GM12878 (cell line): ENCODE measurements at regions not wholly inside any gene's neighbourhood (a gene's known extent, or its start where the extent isn't known, plus 50 kb on each side); places are given as distances from the start of the nearest gene placed in this dataset.

Experiments used
- ATAC-seq: fragments of 200-7000 bp; cut with Tn5 transposase; 3 replicates; pipeline ENCODE4 v1.9.1; 2020; ENCODE audit warnings: mild to moderate bottlenecking, moderate library complexity
- BruUV-seq: library from RNA; stranded (reverse); fragments of 400-500 nt; replicated peaks from 2 replicates; lab custom pipeline; 2021; lab: Mats Ljungman, UMichigan
- CTCF ChIA-PET: fragments of 300-600 bp; sonication (Branson Sonifier 250); formaldehyde crosslinking; extraction: SDS; loops from one replicate; lab custom pipeline; 2021; ENCODE audit warnings: inconsistent platforms; lab: Yijun Ruan, JAX
- POLR2A ChIA-PET: fragments of 350-600 bp; formaldehyde crosslinking; extraction: SDS; loops from one replicate; lab custom pipeline; 2021; ENCODE audit warnings: inconsistent platforms; lab: Charles Lee
- RAD21 ChIA-PET: fragments of 300-600 bp; sonication (Branson Sonifier 250); formaldehyde crosslinking; loops from one replicate; lab custom pipeline; 2023; ENCODE audit warnings: antibody characterized with exemption; ENCODE audit not compliant: unreplicated experiment; lab: Charles Lee
- SMC1A ChIA-PET: fragments of 300-600 bp; sonication (Branson Sonifier 250); formaldehyde crosslinking; loops from one replicate; lab custom pipeline; 2023; ENCODE audit not compliant: unreplicated experiment, uncharacterized antibody; lab: Charles Lee
- DNase-seq: peaks from one replicate; pipeline ENCODE4 v3.0.0-alpha.2; 2011; ENCODE audit warnings: low read depth, low spot score
- FAIRE-seq: peaks from 3 replicates; lab custom pipeline; 2011; peaks lifted over from hg19 to GRCh38; lab: Jason Lieb, UNC
- H2AFZ ChIP-seq: 2 replicates; pipeline ENCODE4 v1.6.0; 2011; ENCODE audit warnings: low read depth, low read length, control low read depth; ENCODE audit not compliant: control insufficient read depth
- H3K27ac ChIP-seq: 2 replicates; pipeline ENCODE4 v1.5.1; 2011; ENCODE audit warnings: control low read depth; ENCODE audit not compliant: control insufficient read depth, insufficient read depth
- H3K27me3 ChIP-seq, 2 experiments: replicated peaks in 1 of 2; 2 replicates each; pipeline versions ENCODE4 v1.6.0 to v1.6.1; 2011; ENCODE audit warnings: low read length in 1 of 2; ENCODE audit not compliant: control insufficient read depth in 2 of 2, insufficient read depth in 2 of 2
- H3K36me3 ChIP-seq, 2 experiments: 2 replicates each; pipeline ENCODE4 v1.5.1; 2011; ENCODE audit warnings: low read length in 1 of 2; ENCODE audit not compliant: control insufficient read depth in 2 of 2, insufficient read depth in 2 of 2
- H3K4me1 ChIP-seq: 2 replicates; pipeline ENCODE4 v1.6.1; 2011; ENCODE audit warnings: mild to moderate bottlenecking, low read length, moderate library complexity, mixed read lengths; ENCODE audit not compliant: control insufficient read depth, insufficient read depth
- H3K4me2 ChIP-seq: 2 replicates; pipeline ENCODE4 v1.6.0; 2011; ENCODE audit warnings: control low read depth; ENCODE audit not compliant: control insufficient read depth, insufficient read depth
- H3K4me3 ChIP-seq: fragments of 200-600 bp; sonication (generic); 2 replicates; pipeline ENCODE4 v1.5.1; 2016
- H3K79me2 ChIP-seq: 2 replicates; pipeline ENCODE4 v1.6.0; 2011; ENCODE audit warnings: low read length; ENCODE audit not compliant: control insufficient read depth, insufficient read depth
- H3K9ac ChIP-seq: 2 replicates; pipeline ENCODE4 v1.8.0; 2011; ENCODE audit warnings: low read length, control low read depth, mixed read lengths; ENCODE audit not compliant: control insufficient read depth, insufficient read depth
- H3K9me3 ChIP-seq: replicated peaks from 3 replicates; pipeline ENCODE4 v1.5.1; 2011; ENCODE audit warnings: mild to moderate bottlenecking, low read length; ENCODE audit not compliant: control insufficient read depth, insufficient read depth
- H4K20me1 ChIP-seq: 2 replicates; pipeline ENCODE4 v1.6.0; 2011; ENCODE audit not compliant: control insufficient read depth, insufficient read depth
- CBFB ChIP-seq: IDR thresholded peaks from 2 replicates; pipeline ENCODE4 v1.6.1; 2016; ENCODE audit warnings: antibody characterized with exemption, low read depth
- KLF5 ChIP-seq: fragments of 450-650 bp; IDR thresholded peaks from 2 replicates; pipeline ENCODE4 v1.6.1; 2014; ENCODE audit warnings: mild to moderate bottlenecking; ENCODE audit not compliant: partially characterized antibody
- POLR2A ChIP-seq: IDR thresholded peaks from 2 replicates; pipeline ENCODE4 v1.6.1; 2011; ENCODE audit warnings: low read depth, mild to moderate bottlenecking, low read length
- RCOR1 ChIP-seq: conservative IDR thresholded peaks from 2 replicates; pipeline ENCODE4 v1.6.1; 2012; ENCODE audit warnings: low read depth, low read length, improper control_type of control experiment
- SPI1 ChIP-seq: IDR thresholded peaks from 2 replicates; pipeline ENCODE4 v1.6.1; 2011; ENCODE audit warnings: low read depth, mild to moderate bottlenecking, low read length, moderate library complexity, borderline replicate concordance; ENCODE audit not compliant: insufficient read depth
- SUZ12 ChIP-seq: fragments of 200-600 bp; sonication (generic); IDR thresholded peaks from one replicate; pipeline ENCODE4 v1.6.1; 2018; ENCODE audit warnings: antibody characterized with exemption, mild to moderate bottlenecking; ENCODE audit not compliant: unreplicated experiment
- TAF1 ChIP-seq: IDR thresholded peaks from 2 replicates; pipeline ENCODE4 v1.6.1; 2011; ENCODE audit warnings: mild to moderate bottlenecking, low read depth, low read length, borderline replicate concordance
- ZSCAN29 ChIP-seq: fragments of 450-650 bp; IDR thresholded peaks from 2 replicates; pipeline ENCODE4 v1.6.1; 2017; ENCODE audit warnings: mild to moderate bottlenecking, moderate library complexity
- WGBS: methylation state at CpG from one replicate; pipeline ENCODE4 v1.1.6; 2016; ENCODE audit warnings: low lambda C conversion rate; ENCODE audit not compliant: insufficient replicate concordance, insufficient coverage; ENCODE audit errors: missing lambda C conversion rate; 5-methylcytosine and 5-hydroxymethylcytosine counted together
- in situ Hi-C: fragments of 300-500 bp; cut with MboI; formaldehyde crosslinking; loops from 9 replicates; pipeline ENCODE4 v1.14.3; 2018; ENCODE audit warnings: mixed read lengths
- intact Hi-C: fragments of 100-400 bp; cut with micrococcal nuclease; formaldehyde crosslinking; loops from one replicate; pipeline ENCODE4 v1.14.2; 2022; ENCODE audit not compliant: unreplicated experiment
- TF ChIP-seq, protein P1 (sequence below): fragments of 450-650 bp; conservative IDR thresholded peaks from 2 replicates; pipeline ENCODE4 v1.6.1; 2017; ENCODE audit warnings: mild to moderate bottlenecking, moderate library complexity
- TF ChIP-seq, protein P2 (sequence below): IDR thresholded peaks from 2 replicates; pipeline ENCODE4 v1.6.1; 2011; ENCODE audit warnings: borderline replicate concordance, low read depth, mild to moderate bottlenecking, moderate library complexity, low read length; ENCODE audit not compliant: insufficient read depth, poor library complexity, severe bottlenecking

DNA sequence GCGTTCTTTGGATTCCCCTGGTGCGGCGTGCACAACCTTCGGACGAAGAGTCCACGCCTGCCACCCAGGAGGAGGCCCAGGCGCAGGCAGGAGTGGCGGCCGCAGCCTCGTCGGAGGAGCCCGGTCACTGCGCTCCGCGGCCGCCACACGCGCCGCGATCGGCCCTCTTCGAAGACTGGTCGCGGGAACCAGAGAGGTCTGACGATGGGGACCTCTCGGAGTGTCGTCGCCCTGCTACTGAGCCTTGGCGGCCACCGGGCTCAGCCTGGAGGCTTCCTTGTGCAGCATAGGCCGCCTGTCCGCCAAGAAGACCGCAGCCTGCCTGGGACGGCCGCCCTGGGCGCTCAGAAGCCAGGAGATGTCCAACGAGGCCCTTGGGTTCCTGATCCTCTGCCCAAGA is 112.5 kb upstream of the SELENOP start:
- no peak for FAIRE-seq
- TF ChIP-seq SPI1 (no peak), ZSCAN29 (no peak), POLR2A (no peak), KLF5 (no peak), RCOR1 (no peak), SUZ12 (no peak), CBFB (no peak), TAF1 (no peak)
- TF ChIP-seq, protein P1, sequence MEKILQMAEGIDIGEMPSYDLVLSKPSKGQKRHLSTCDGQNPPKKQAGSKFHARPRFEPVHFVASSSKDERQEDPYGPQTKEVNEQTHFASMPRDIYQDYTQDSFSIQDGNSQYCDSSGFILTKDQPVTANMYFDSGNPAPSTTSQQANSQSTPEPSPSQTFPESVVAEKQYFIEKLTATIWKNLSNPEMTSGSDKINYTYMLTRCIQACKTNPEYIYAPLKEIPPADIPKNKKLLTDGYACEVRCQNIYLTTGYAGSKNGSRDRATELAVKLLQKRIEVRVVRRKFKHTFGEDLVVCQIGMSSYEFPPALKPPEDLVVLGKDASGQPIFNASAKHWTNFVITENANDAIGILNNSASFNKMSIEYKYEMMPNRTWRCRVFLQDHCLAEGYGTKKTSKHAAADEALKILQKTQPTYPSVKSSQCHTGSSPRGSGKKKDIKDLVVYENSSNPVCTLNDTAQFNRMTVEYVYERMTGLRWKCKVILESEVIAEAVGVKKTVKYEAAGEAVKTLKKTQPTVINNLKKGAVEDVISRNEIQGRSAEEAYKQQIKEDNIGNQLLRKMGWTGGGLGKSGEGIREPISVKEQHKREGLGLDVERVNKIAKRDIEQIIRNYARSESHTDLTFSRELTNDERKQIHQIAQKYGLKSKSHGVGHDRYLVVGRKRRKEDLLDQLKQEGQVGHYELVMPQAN = no peak
- TF ChIP-seq, protein P2, sequence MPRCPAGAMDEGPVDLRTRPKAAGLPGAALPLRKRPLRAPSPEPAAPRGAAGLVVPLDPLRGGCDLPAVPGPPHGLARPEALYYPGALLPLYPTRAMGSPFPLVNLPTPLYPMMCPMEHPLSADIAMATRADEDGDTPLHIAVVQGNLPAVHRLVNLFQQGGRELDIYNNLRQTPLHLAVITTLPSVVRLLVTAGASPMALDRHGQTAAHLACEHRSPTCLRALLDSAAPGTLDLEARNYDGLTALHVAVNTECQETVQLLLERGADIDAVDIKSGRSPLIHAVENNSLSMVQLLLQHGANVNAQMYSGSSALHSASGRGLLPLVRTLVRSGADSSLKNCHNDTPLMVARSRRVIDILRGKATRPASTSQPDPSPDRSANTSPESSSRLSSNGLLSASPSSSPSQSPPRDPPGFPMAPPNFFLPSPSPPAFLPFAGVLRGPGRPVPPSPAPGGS = no peak
- TF ChIP-seq, all 136 proteins: peak for 0

More for the DNA sequence above, 112.5 kb upstream of the SELENOP start:
- H2AFZ ChIP-seq = no peak overlapping the region
- no peaks in the 10 kb centered on the region for H3K79me2 ChIP-seq
- ChIA-PET POLR2A (no interaction called here), RAD21 (no interaction called here), CTCF (no interaction called here), SMC1A (no interaction called here)
- intact Hi-C loops (no loop called here), in situ Hi-C loops (no loop called here)
- no TSS peak for BruUV-seq
- H3K4me3 ChIP-seq = no peak overlapping the region
- DNase-seq (no peak), ATAC-seq (no peak)
- no peaks in the 10 kb centered on the region for H3K4me1 ChIP-seq
- no peaks in the 10 kb centered on the region; the same call in 2 of the 3 replicates for H3K9me3 ChIP-seq
- H4K20me1 ChIP-seq = no peaks in the 10 kb centered on the region
- no peak overlapping the region for H3K4me2 ChIP-seq
- no peaks in the 10 kb centered on the region for H3K27me3 ChIP-seq
- no peak overlapping the region for H3K27ac ChIP-seq
- no peak overlapping the region for H3K9ac ChIP-seq
- no peaks in the 10 kb centered on the region for H3K36me3 ChIP-seq
- 90% methylated on average over 36 of the region's 37 CpGs for WGBS
